ENCODE measurements at regions not wholly inside any gene's neighbourhood (a gene's known extent, or its start where the extent isn't known, plus 50 kb on each side); places are given as distances from the start of the nearest gene placed in this dataset.

- TF ChIP-seq ARID4B (CRISPR knock-in tag; IDR thresholded peaks at IDR 0.05) (no peak), NFE2 (IDR thresholded peaks at IDR 0.05; ENCODE audit: low read depth) (no peak), HNRNPLL (IDR thresholded peaks at IDR 0.05; ENCODE audit: low read depth, low read length, poor library complexity, severe bottlenecking) (no peak), E2F3 (CRISPR knock-in tag; IDR thresholded peaks at IDR 0.05) (no peak), MAFF (IDR thresholded peaks at IDR 0.05; ENCODE audit: low read length) (peak; percentile 56), NCOR1 (IDR thresholded peaks at IDR 0.05) (no peak), ASH1L (IDR thresholded peaks at IDR 0.05; ENCODE audit: borderline replicate concordance, low read depth, partially characterized antibody) (no peak), ZNF143 (CRISPR knock-in tag; IDR thresholded peaks at IDR 0.05) (no peak), NCOA2 (IDR thresholded peaks at IDR 0.05; ENCODE audit: partially characterized antibody in 2 of 2) (no peak), RBM14 (IDR thresholded peaks at IDR 0.05; ENCODE audit: borderline replicate concordance, insufficient read depth, low read depth, low read length) (no peak), ZFP1 (CRISPR knock-in tag; IDR thresholded peaks at IDR 0.05) (no peak), ZNF431 (CRISPR knock-in tag; IDR thresholded peaks at IDR 0.05) (no peak), THAP7 (CRISPR knock-in tag; IDR thresholded peaks at IDR 0.05) (no peak)
- TF ChIP-seq, protein P1, sequence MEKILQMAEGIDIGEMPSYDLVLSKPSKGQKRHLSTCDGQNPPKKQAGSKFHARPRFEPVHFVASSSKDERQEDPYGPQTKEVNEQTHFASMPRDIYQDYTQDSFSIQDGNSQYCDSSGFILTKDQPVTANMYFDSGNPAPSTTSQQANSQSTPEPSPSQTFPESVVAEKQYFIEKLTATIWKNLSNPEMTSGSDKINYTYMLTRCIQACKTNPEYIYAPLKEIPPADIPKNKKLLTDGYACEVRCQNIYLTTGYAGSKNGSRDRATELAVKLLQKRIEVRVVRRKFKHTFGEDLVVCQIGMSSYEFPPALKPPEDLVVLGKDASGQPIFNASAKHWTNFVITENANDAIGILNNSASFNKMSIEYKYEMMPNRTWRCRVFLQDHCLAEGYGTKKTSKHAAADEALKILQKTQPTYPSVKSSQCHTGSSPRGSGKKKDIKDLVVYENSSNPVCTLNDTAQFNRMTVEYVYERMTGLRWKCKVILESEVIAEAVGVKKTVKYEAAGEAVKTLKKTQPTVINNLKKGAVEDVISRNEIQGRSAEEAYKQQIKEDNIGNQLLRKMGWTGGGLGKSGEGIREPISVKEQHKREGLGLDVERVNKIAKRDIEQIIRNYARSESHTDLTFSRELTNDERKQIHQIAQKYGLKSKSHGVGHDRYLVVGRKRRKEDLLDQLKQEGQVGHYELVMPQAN (IDR thresholded peaks at IDR 0.05; ENCODE audit: borderline replicate concordance) = no peak
These were observed 231.1 kb upstream of the HS6ST1 start (continued) for GRCh38 chr2:128549646-128550260.
